SK-N-DZ (cell line): ENCODE measurements at regions not wholly inside any gene's neighbourhood (a gene's known extent, or its start where the extent isn't known, plus 50 kb on each side); places are given as distances from the start of the nearest gene placed in this dataset.

Experiments used
- DNase-seq: peaks from one replicate; pipeline ENCODE4 v3.0.0-alpha.2; 2015; ENCODE audit warnings: low spot score

GRCh38 chr9:81844131-81844567, 84.1 kb upstream of the SPATA31D4 start:
- no peak for DNase-seq

- no peak for DNase-seq
These were observed 80.9 kb upstream of the SPATA31D4 start for GRCh38 chr9:81847181-81847915.

- DNase-seq: no peak
These were observed 79.8 kb upstream of the SPATA31D4 start for GRCh38 chr9:81848472-81848871.

- no peak for DNase-seq
These were observed 78.5 kb upstream of the SPATA31D4 start for GRCh38 chr9:81849631-81850259.

GRCh38 chr9:81850724-81851123, 77.5 kb upstream of the SPATA31D4 start:
- DNase-seq: no peak

- no peak for DNase-seq
These were observed 76.9 kb upstream of the SPATA31D4 start for GRCh38 chr9:81851340-81851739.

- DNase-seq: no peak
These were observed 75.4 kb upstream of the SPATA31D4 start for GRCh38 chr9:81852820-81853219.

GRCh38 chr9:81855538-81855937, 72.7 kb upstream of the SPATA31D4 start:
- no peak for DNase-seq

GRCh38 chr9:81858657-81859430, 69.4 kb upstream of the SPATA31D4 start:
- DNase-seq: no peak

GRCh38 chr9:81860581-81860980, 67.6 kb upstream of the SPATA31D4 start:
- no peak for DNase-seq

- no peak for DNase-seq
These were observed 66.6 kb upstream of the SPATA31D4 start for GRCh38 chr9:81861644-81862043.

- no peak for DNase-seq
These were observed 60.1 kb upstream of the SPATA31D4 start for GRCh38 chr9:81868145-81868544.

GRCh38 chr9:81871695-81872094, 56.5 kb upstream of the SPATA31D4 start:
- no peak for DNase-seq

GRCh38 chr9:81874250-81874649, 54.0 kb upstream of the SPATA31D4 start:
- no peak for DNase-seq

GRCh38 chr9:81874931-81875330, 53.3 kb upstream of the SPATA31D4 start:
- no peak for DNase-seq

- DNase-seq: no peak
These were observed 51.2 kb upstream of the SPATA31D4 start for GRCh38 chr9:81877047-81877446.
